Naive thymus-derived CD4-positive, alpha-beta T cell (primary cell): ENCODE measurements at regions not wholly inside any gene's neighbourhood (a gene's known extent, or its start where the extent isn't known, plus 50 kb on each side); places are given as distances from the start of the nearest gene placed in this dataset.

Experiments used
- ATAC-seq: fragments of 150-1000 bp; cut with Tn5 transposase; 2 replicates; pipeline ENCODE4 v1.10.0; 2021; ENCODE audit warnings: mild to moderate bottlenecking, moderate library complexity
- CTCF ChIA-PET: fragments of 350-600 bp; sonication (Branson Sonifier 250); formaldehyde crosslinking; loops from one replicate; lab custom pipeline; 2021; ENCODE audit warnings: antibody characterized with exemption; lab: Charles Lee
- POLR2A ChIA-PET: fragments of 350-600 bp; sonication (Branson Sonifier 250); formaldehyde crosslinking; loops from one replicate; lab custom pipeline; 2021; ENCODE audit warnings: antibody characterized with exemption, inconsistent platforms; lab: Charles Lee
- DNase-seq, 9 donors: peaks; one replicate each; pipeline versions ENCODE4 v3.0.0 to v3.0.0-alpha.2; 2020 to 2022; ENCODE audit warnings: mixed read lengths in 1 of 9
- H3K27ac ChIP-seq: one replicate; pipeline ENCODE4 v1.7.0; 2013; ENCODE audit warnings: mild to moderate bottlenecking, low read depth, low read length, moderate library complexity
- H3K27me3 ChIP-seq, 2 donors: one replicate each; pipeline ENCODE4 v1.7.0; 2013; ENCODE audit warnings: low read length in 2 of 2, mild to moderate bottlenecking in 2 of 2, moderate library complexity in 2 of 2; ENCODE audit not compliant: control insufficient read depth in 2 of 2, insufficient read depth in 2 of 2
- H3K36me3 ChIP-seq, 3 experiments: 1 replicate in 2 of 3; 2 replicates in 1 of 3; pipeline ENCODE4 v1.7.0; 2013; ENCODE audit warnings: low read length in 3 of 3, mild to moderate bottlenecking in 3 of 3, moderate library complexity in 1 of 3; ENCODE audit not compliant: insufficient read depth in 3 of 3, control insufficient read depth in 2 of 3
- H3K4me1 ChIP-seq, 2 donors: one replicate each; pipeline ENCODE4 v1.7.0; 2013; ENCODE audit warnings: low read length in 2 of 2, mild to moderate bottlenecking in 2 of 2, moderate library complexity in 1 of 2; ENCODE audit not compliant: control insufficient read depth in 2 of 2, insufficient read depth in 2 of 2
- H3K4me3 ChIP-seq: 2 replicates; pipeline ENCODE4 v1.7.0; 2013; ENCODE audit warnings: mild to moderate bottlenecking, low read length
- H3K9me3 ChIP-seq, 3 experiments: 1 replicate in 2 of 3; 2 replicates in 1 of 3; pipeline ENCODE4 v1.7.0; 2013; ENCODE audit warnings: low read length in 3 of 3; ENCODE audit not compliant: control insufficient read depth in 2 of 3
- H3K27ac Mint-ChIP-seq, 9 donors: one replicate each; pipeline ENCODE4 v1.8.0; 2020 to 2022; ENCODE audit warnings: mixed read lengths in 9 of 9, mild to moderate bottlenecking in 8 of 9, moderate library complexity in 5 of 9, inconsistent platforms in 2 of 9
- H3K27me3 Mint-ChIP-seq, 5 donors: one replicate each; pipeline ENCODE4 v1.8.0; 2021 to 2022; ENCODE audit warnings: mixed read lengths in 5 of 5, mild to moderate bottlenecking in 1 of 5
- H3K36me3 Mint-ChIP-seq, 5 donors: one replicate each; pipeline ENCODE4 v1.8.0; 2020 to 2022; ENCODE audit warnings: mixed read lengths in 5 of 5, mild to moderate bottlenecking in 3 of 5, inconsistent platforms in 1 of 5
- H3K4me1 Mint-ChIP-seq, 7 donors: one replicate each; pipeline ENCODE4 v1.8.0; 2020 to 2022; ENCODE audit warnings: mixed read lengths in 7 of 7, mild to moderate bottlenecking in 3 of 7, inconsistent platforms in 1 of 7
- H3K4me3 Mint-ChIP-seq, 10 donors: one replicate each; pipeline ENCODE4 v1.8.0; 2020 to 2022; ENCODE audit warnings: mild to moderate bottlenecking in 10 of 10, mixed read lengths in 10 of 10, moderate library complexity in 6 of 10, inconsistent platforms in 2 of 10
- H3K9me3 Mint-ChIP-seq, 11 donors: one replicate each; pipeline ENCODE4 v1.8.0; 2020 to 2022; ENCODE audit warnings: mixed read lengths in 11 of 11, mild to moderate bottlenecking in 4 of 11, inconsistent platforms in 1 of 11, moderate library complexity in 1 of 11
- intact Hi-C, 2 donors: fragments of 100-400 bp; cut with micrococcal nuclease; formaldehyde crosslinking; loops; one replicate each; pipeline ENCODE4 v1.15.1; 2023

GRCh38 chr1:105017587-105017986 lies 1267.9 kb downstream of the AMY1C start:
- no peak for ATAC-seq
- H3K4me1 ChIP-seq = no peaks in the 10 kb centered on the region
- H3K27ac ChIP-seq = no peak overlapping the region
- H3K4me3 Mint-ChIP-seq = no peak overlapping the region
- no peaks in the 10 kb centered on the region for H3K9me3 ChIP-seq
- ChIA-PET CTCF (no interaction called here), POLR2A (no interaction called here)
- H3K27me3 ChIP-seq = no peaks in the 10 kb centered on the region
- H3K4me3 ChIP-seq = no peak overlapping the region
- no peak overlapping the region for H3K27ac Mint-ChIP-seq
- intact Hi-C loops = no loop called here
- no peak for DNase-seq
- H3K36me3 Mint-ChIP-seq = no peaks in the 10 kb centered on the region
- no peaks in the 10 kb centered on the region for H3K4me1 Mint-ChIP-seq
- H3K36me3 ChIP-seq = no peaks in the 10 kb centered on the region
- no peaks in the 10 kb centered on the region for H3K27me3 Mint-ChIP-seq
- peaks cover 2 to 29% (median 8%) of the 10 kb centered on the region in 11 donors for H3K9me3 Mint-ChIP-seq

GRCh38 chr1:105023719-105024118 lies 1274.0 kb downstream of the AMY1C start:
- Mint-ChIP-seq H3K4me3 (no peak overlapping the region), H3K27ac (no peak overlapping the region), H3K4me1 (no peaks in the 10 kb centered on the region), H3K9me3 (peaks cover 2 to 25% (median 11%) of the 10 kb centered on the region in 11 donors), H3K36me3 (no peaks in the 10 kb centered on the region), H3K27me3 (no peaks in the 10 kb centered on the region)
- Histone ChIP-seq H3K36me3 (no peaks in the 10 kb centered on the region), H3K27ac (no peak overlapping the region), H3K4me1 (no peaks in the 10 kb centered on the region), H3K4me3 (no peak overlapping the region), H3K27me3 (no peaks in the 10 kb centered on the region), H3K9me3 (no peaks in the 10 kb centered on the region)
- CTCF ChIA-PET = no interaction called here
- no peak for DNase-seq
- ATAC-seq = no peak
- intact Hi-C loops = no loop called here
- POLR2A ChIA-PET = no interaction called here

GRCh38 chr1:105027838-105028471 lies 1278.3 kb downstream of the AMY1C start:
- H3K27ac ChIP-seq = no peak overlapping the region
- no peaks in the 10 kb centered on the region for H3K27me3 ChIP-seq
- no peak overlapping the region for H3K4me3 ChIP-seq
- H3K36me3 Mint-ChIP-seq = no peaks in the 10 kb centered on the region
- CTCF ChIA-PET = no interaction called here
- H3K4me1 Mint-ChIP-seq = no peaks in the 10 kb centered on the region
- POLR2A ChIA-PET = no interaction called here
- no peaks in the 10 kb centered on the region for H3K27me3 Mint-ChIP-seq
- H3K36me3 ChIP-seq = no peaks in the 10 kb centered on the region
- H3K9me3 Mint-ChIP-seq = peaks cover 2 to 30% (median 12%) of the 10 kb centered on the region in 11 donors
- no peak overlapping the region for H3K4me3 Mint-ChIP-seq
- DNase-seq (no peak), ATAC-seq (no peak)
- H3K4me1 ChIP-seq = no peaks in the 10 kb centered on the region
- intact Hi-C loops = no loop called here
- no peaks in the 10 kb centered on the region for H3K9me3 ChIP-seq
- H3K27ac Mint-ChIP-seq = no peak overlapping the region

- Mint-ChIP-seq H3K36me3 (peaks cover 0 to 5% (median 0%) of the 10 kb centered on the region in 5 donors), H3K4me3 (no peak overlapping the region), H3K9me3 (peaks cover 4 to 50% (median 15%) of the 10 kb centered on the region in 11 donors), H3K4me1 (no peaks in the 10 kb centered on the region), H3K27me3 (no peaks in the 10 kb centered on the region), H3K27ac (no peak overlapping the region)
- ChIA-PET POLR2A (no interaction called here), CTCF (no interaction called here)
- intact Hi-C loops = no loop called here
- Histone ChIP-seq H3K27ac (no peak overlapping the region), H3K36me3 (no peaks in the 10 kb centered on the region), H3K4me1 (no peaks in the 10 kb centered on the region), H3K9me3 (no peaks in the 10 kb centered on the region), H3K4me3 (no peak overlapping the region), H3K27me3 (no peaks in the 10 kb centered on the region)
- ATAC-seq = no peak
- no peak for DNase-seq
Measured at GRCh38 chr1:105072446-105072845, 1322.7 kb downstream of the AMY1C start.

- Histone ChIP-seq H3K27me3 (no peaks in the 10 kb centered on the region), H3K4me1 (no peaks in the 10 kb centered on the region), H3K9me3 (no peaks in the 10 kb centered on the region), H3K27ac (no peak overlapping the region), H3K4me3 (no peak overlapping the region), H3K36me3 (no peaks in the 10 kb centered on the region)
- CTCF ChIA-PET = no interaction called here
- Mint-ChIP-seq H3K27me3 (no peaks in the 10 kb centered on the region), H3K9me3 (peaks cover 4 to 46% (median 13%) of the 10 kb centered on the region in 11 donors), H3K4me1 (no peaks in the 10 kb centered on the region), H3K36me3 (peaks cover 0 to 5% (median 0%) of the 10 kb centered on the region in 5 donors), H3K27ac (no peak overlapping the region), H3K4me3 (no peak overlapping the region)
- ATAC-seq (no peak), DNase-seq (no peak)
- POLR2A ChIA-PET = no interaction called here
- intact Hi-C loops = no loop called here
Measured at GRCh38 chr1:105072850-105073249, 1323.2 kb downstream of the AMY1C start.

- ChIA-PET CTCF (no interaction called here), POLR2A (no interaction called here)
- no peak for DNase-seq
Measured at GRCh38 chr1:105073660-105074059, 1324.0 kb downstream of the AMY1C start.

GRCh38 chr1:105083611-105084010 lies 1333.9 kb downstream of the AMY1C start:
- no peaks in the 10 kb centered on the region for H3K4me1 ChIP-seq
- ChIA-PET POLR2A (no interaction called here), CTCF (no interaction called here)
- no peak overlapping the region for H3K27ac ChIP-seq
- H3K36me3 ChIP-seq = no peaks in the 10 kb centered on the region
- no peak overlapping the region for H3K4me3 Mint-ChIP-seq
- no peak for DNase-seq
- H3K27me3 Mint-ChIP-seq = no peaks in the 10 kb centered on the region
- no peaks in the 10 kb centered on the region for H3K9me3 ChIP-seq
- H3K36me3 Mint-ChIP-seq = no peaks in the 10 kb centered on the region
- intact Hi-C loops = no loop called here
- no peaks in the 10 kb centered on the region for H3K4me1 Mint-ChIP-seq
- ATAC-seq = no peak
- H3K27ac Mint-ChIP-seq = no peak overlapping the region
- no peak overlapping the region for H3K4me3 ChIP-seq
- H3K9me3 Mint-ChIP-seq = peaks cover 0 to 18% (median 4%) of the 10 kb centered on the region in 11 donors
- H3K27me3 ChIP-seq = no peaks in the 10 kb centered on the region

More at GRCh38 chr1:105073660-105074059, 1324.0 kb downstream of the AMY1C start:
- Histone ChIP-seq H3K27me3 (no peaks in the 10 kb centered on the region), H3K27ac (no peak overlapping the region), H3K9me3 (no peaks in the 10 kb centered on the region), H3K36me3 (no peaks in the 10 kb centered on the region), H3K4me3 (no peak overlapping the region), H3K4me1 (no peaks in the 10 kb centered on the region)
- Mint-ChIP-seq H3K4me3 (no peak overlapping the region), H3K27me3 (no peaks in the 10 kb centered on the region), H3K4me1 (no peaks in the 10 kb centered on the region), H3K27ac (no peak overlapping the region), H3K9me3 (peaks cover 0 to 38% (median 11%) of the 10 kb centered on the region in 11 donors), H3K36me3 (peaks cover 0 to 5% (median 0%) of the 10 kb centered on the region in 5 donors)
- intact Hi-C loops = no loop called here
- ATAC-seq = no peak
